AG04450 (cell line): ENCODE measurements at regions not wholly inside any gene's neighbourhood (a gene's known extent, or its start where the extent isn't known, plus 50 kb on each side); places are given as distances from the start of the nearest gene placed in this dataset.

ENCODE experiments used
- CTCF ChIA-PET: fragments of 300-600, 350-600 bp; formaldehyde crosslinking; extraction: SDS; loops from one replicate; lab custom pipeline; 2022; ENCODE audit warnings: antibody characterized with exemption, inconsistent platforms; lab: Charles Lee
- POLR2A ChIA-PET: fragments of 350-600 bp; formaldehyde crosslinking; extraction: SDS; loops from one replicate; lab custom pipeline; 2021; ENCODE audit warnings: antibody characterized with exemption, inconsistent platforms; lab: Yijun Ruan, JAX
- DNase-seq: peaks from one replicate; pipeline ENCODE4 v3.0.0-alpha.2; 2011; ENCODE audit warnings: low read depth, low spot score
- H3K27ac ChIP-seq: one replicate; pipeline ENCODE4 v1.5.1; 2012; ENCODE audit warnings: low read depth, low read length, control low read depth
- H3K27me3 ChIP-seq: one replicate; pipeline ENCODE4 v1.6.0; 2012; ENCODE audit warnings: low read length; ENCODE audit not compliant: control insufficient read depth, insufficient read depth
- H3K4me3 ChIP-seq: 2 replicates; pipeline ENCODE4 v1.5.1; 2011; ENCODE audit warnings: mild to moderate bottlenecking, low read depth, low read length, control low read depth
- H3K9me3 ChIP-seq: 2 replicates; pipeline ENCODE4 v1.5.1; 2012; ENCODE audit warnings: low read length; ENCODE audit not compliant: control insufficient read depth, insufficient read depth
- CTCF ChIP-seq: IDR thresholded peaks from 2 replicates; pipeline ENCODE4 v1.5.1; 2011; ENCODE audit warnings: low read depth, low read length, control low read depth, inconsistent platforms

DNA sequence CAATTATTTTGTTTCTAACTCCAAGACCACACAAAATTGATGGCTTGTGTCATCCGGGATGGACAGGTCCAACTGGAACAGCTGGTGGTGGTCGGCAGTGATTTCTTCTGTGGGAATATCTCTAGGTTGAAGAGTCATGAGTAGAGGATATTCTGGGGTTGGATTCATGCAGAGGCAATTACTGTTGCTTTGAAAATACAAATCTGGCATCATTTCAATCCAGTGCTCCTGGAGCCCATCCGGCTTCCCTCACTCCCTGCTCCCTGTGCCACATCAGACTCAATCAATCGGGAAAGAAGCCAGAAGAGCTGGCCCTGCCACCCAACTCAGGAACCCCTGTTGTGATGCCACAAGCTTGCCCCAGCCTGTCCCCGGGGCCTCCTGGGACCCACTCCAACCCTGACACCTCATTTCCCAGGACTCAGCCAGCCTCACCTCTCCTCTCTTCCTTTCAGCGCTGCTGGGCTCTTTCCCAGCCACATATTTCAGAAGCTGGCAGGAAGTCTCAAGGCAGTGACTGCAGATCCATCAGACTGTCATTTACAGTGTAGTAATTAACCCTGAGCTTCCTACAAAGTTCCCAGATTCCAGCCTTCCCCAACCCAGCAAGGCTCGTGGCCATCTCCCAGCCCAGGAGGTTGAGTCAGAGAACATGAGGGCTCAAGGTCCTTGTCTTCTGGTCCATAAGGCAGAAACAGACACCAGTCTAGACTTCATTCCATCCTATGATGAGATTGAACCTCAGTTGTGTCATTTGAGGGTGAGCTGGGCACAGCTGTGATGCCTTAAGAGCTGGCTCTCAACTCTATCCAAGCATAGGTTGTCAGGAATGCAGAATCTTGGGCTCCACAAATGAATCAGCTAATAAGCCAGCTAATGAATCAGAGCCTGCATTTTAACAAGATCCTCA is 114.0 kb downstream of the FAM174B start:
- no peak overlapping the region for H3K27ac ChIP-seq

GRCh38 chr15:92538115-92538514 is 117.5 kb downstream of the FAM174B start:
- no peak for DNase-seq
- no peak for TF ChIP-seq CTCF
- no peak overlapping the region for H3K4me3 ChIP-seq
- H3K9me3 ChIP-seq: no peaks in the 10 kb centered on the region
- H3K27me3 ChIP-seq: no peaks in the 10 kb centered on the region
- H3K27ac ChIP-seq: no peak overlapping the region
- ChIA-PET CTCF (no interaction called here), POLR2A (no interaction called here)

More for the DNA sequence above, 114.0 kb downstream of the FAM174B start:
- Histone ChIP-seq H3K9me3 (no peaks in the 10 kb centered on the region), H3K4me3 (no peak overlapping the region), H3K27me3 (no peaks in the 10 kb centered on the region)
- CTCF ChIA-PET: no interaction called here
- POLR2A ChIA-PET: no interaction called here
- DNase-seq: no peak
- no peak for TF ChIP-seq CTCF

DNA sequence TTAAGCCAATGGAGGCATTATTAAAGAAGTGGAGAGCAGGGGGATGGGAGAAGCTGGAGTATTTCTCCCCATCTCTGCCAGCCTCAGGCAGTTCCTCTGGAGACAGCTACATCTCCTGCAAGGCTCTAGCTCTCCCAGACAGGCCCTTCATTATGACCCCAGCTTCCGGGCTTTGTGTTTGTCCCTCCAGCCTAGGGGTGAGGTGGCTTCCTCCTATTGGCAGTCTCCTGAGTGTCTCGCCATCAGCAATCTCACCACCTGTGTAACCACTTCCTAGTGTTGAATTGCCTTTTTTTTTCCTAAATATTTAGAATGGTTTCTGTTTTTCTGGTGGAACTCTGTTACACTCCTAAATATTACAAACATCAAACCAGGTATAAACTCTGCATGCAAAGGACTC is 122.3 kb downstream of the FAM174B start:
- POLR2A ChIA-PET: no interaction called here
- Histone ChIP-seq H3K27me3 (no peaks in the 10 kb centered on the region), H3K27ac (no peak overlapping the region), H3K9me3 (no peaks in the 10 kb centered on the region), H3K4me3 (no peak overlapping the region)
- TF ChIP-seq CTCF: no peak
- DNase-seq: no peak
- CTCF ChIA-PET: interaction anchor here (1.5 kb wide), 1 partner anchor 12 kb away, joined by 3 read pairs; no protein-coding TSS in a partner anchor

- POLR2A ChIA-PET: no interaction called here
- Histone ChIP-seq H3K27me3 (no peaks in the 10 kb centered on the region), H3K4me3 (no peak overlapping the region), H3K9me3 (no peaks in the 10 kb centered on the region), H3K27ac (no peak overlapping the region)
- no peak for DNase-seq
- CTCF ChIA-PET: no interaction called here
- TF ChIP-seq CTCF: no peak
Measured at GRCh38 chr15:92531406-92531805, 124.2 kb downstream of the FAM174B start.

DNA sequence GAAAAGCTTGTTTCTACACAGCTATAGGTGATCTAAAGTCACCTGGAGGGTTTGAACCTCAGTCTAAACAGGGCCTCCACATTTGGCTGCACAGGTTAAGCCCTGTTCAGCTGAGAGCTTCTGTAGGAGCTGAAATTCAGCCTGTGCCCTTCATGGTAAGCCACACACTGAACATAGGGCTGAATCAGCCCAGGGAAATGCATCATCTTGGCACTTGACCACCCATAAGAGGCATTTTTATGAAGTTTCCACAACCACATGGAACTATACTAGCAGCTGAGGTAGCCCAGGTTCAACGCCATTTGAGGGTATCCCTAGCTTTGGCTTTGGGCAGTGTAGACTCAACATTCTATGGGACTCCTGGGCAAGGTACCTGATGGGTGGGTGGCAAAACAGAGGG is 126.8 kb downstream of the FAM174B start:
- TF ChIP-seq CTCF: no peak
- Histone ChIP-seq H3K9me3 (no peaks in the 10 kb centered on the region), H3K4me3 (no peak overlapping the region), H3K27ac (no peak overlapping the region), H3K27me3 (no peaks in the 10 kb centered on the region)
- CTCF ChIA-PET: no interaction called here
- DNase-seq: no peak
- POLR2A ChIA-PET: no interaction called here
